GM12878 (cell line): ENCODE measurements at regions not wholly inside any gene's neighbourhood (a gene's known extent, or its start where the extent isn't known, plus 50 kb on each side); places are given as distances from the start of the nearest gene placed in this dataset.

ENCODE experiments used
- ATAC-seq: fragments of 200-7000 bp; cut with Tn5 transposase; 3 replicates; pipeline ENCODE4 v1.9.1; 2020; ENCODE audit warnings: mild to moderate bottlenecking, moderate library complexity
- BruUV-seq: library from RNA; stranded (reverse); fragments of 400-500 nt; replicated peaks from 2 replicates; lab custom pipeline; 2021; lab: Mats Ljungman, UMichigan
- CTCF ChIA-PET: fragments of 300-600 bp; sonication (Branson Sonifier 250); formaldehyde crosslinking; extraction: SDS; loops from one replicate; lab custom pipeline; 2021; ENCODE audit warnings: inconsistent platforms; lab: Yijun Ruan, JAX
- POLR2A ChIA-PET: fragments of 350-600 bp; formaldehyde crosslinking; extraction: SDS; loops from one replicate; lab custom pipeline; 2021; ENCODE audit warnings: inconsistent platforms; lab: Charles Lee
- RAD21 ChIA-PET: fragments of 300-600 bp; sonication (Branson Sonifier 250); formaldehyde crosslinking; loops from one replicate; lab custom pipeline; 2023; ENCODE audit warnings: antibody characterized with exemption; ENCODE audit not compliant: unreplicated experiment; lab: Charles Lee
- SMC1A ChIA-PET: fragments of 300-600 bp; sonication (Branson Sonifier 250); formaldehyde crosslinking; loops from one replicate; lab custom pipeline; 2023; ENCODE audit not compliant: unreplicated experiment, uncharacterized antibody; lab: Charles Lee
- DNase-seq: peaks from one replicate; pipeline ENCODE4 v3.0.0-alpha.2; 2011; ENCODE audit warnings: low read depth, low spot score
- FAIRE-seq: peaks from 3 replicates; lab custom pipeline; 2011; peaks lifted over from hg19 to GRCh38; lab: Jason Lieb, UNC
- H2AFZ ChIP-seq: 2 replicates; pipeline ENCODE4 v1.6.0; 2011; ENCODE audit warnings: low read depth, low read length, control low read depth; ENCODE audit not compliant: control insufficient read depth
- H3K27ac ChIP-seq: 2 replicates; pipeline ENCODE4 v1.5.1; 2011; ENCODE audit warnings: control low read depth; ENCODE audit not compliant: control insufficient read depth, insufficient read depth
- H3K27me3 ChIP-seq, 2 experiments: replicated peaks in 1 of 2; 2 replicates each; pipeline versions ENCODE4 v1.6.0 to v1.6.1; 2011; ENCODE audit warnings: low read length in 1 of 2; ENCODE audit not compliant: control insufficient read depth in 2 of 2, insufficient read depth in 2 of 2
- H3K36me3 ChIP-seq, 2 experiments: 2 replicates each; pipeline ENCODE4 v1.5.1; 2011; ENCODE audit warnings: low read length in 1 of 2; ENCODE audit not compliant: control insufficient read depth in 2 of 2, insufficient read depth in 2 of 2
- H3K4me1 ChIP-seq: 2 replicates; pipeline ENCODE4 v1.6.1; 2011; ENCODE audit warnings: mild to moderate bottlenecking, low read length, moderate library complexity, mixed read lengths; ENCODE audit not compliant: control insufficient read depth, insufficient read depth
- H3K4me2 ChIP-seq: 2 replicates; pipeline ENCODE4 v1.6.0; 2011; ENCODE audit warnings: control low read depth; ENCODE audit not compliant: control insufficient read depth, insufficient read depth
- H3K4me3 ChIP-seq: fragments of 200-600 bp; sonication (generic); 2 replicates; pipeline ENCODE4 v1.5.1; 2016
- H3K79me2 ChIP-seq: 2 replicates; pipeline ENCODE4 v1.6.0; 2011; ENCODE audit warnings: low read length; ENCODE audit not compliant: control insufficient read depth, insufficient read depth
- H3K9ac ChIP-seq: 2 replicates; pipeline ENCODE4 v1.8.0; 2011; ENCODE audit warnings: low read length, control low read depth, mixed read lengths; ENCODE audit not compliant: control insufficient read depth, insufficient read depth
- H3K9me3 ChIP-seq: replicated peaks from 3 replicates; pipeline ENCODE4 v1.5.1; 2011; ENCODE audit warnings: mild to moderate bottlenecking, low read length; ENCODE audit not compliant: control insufficient read depth, insufficient read depth
- H4K20me1 ChIP-seq: 2 replicates; pipeline ENCODE4 v1.6.0; 2011; ENCODE audit not compliant: control insufficient read depth, insufficient read depth
- CHD2 ChIP-seq: IDR thresholded peaks from 2 replicates; pipeline ENCODE4 v1.6.1; 2011; ENCODE audit warnings: low read depth, low read length, improper control_type of control experiment, borderline replicate concordance
- CREM ChIP-seq: IDR thresholded peaks from 2 replicates; pipeline ENCODE4 v1.6.1; 2014; ENCODE audit warnings: antibody characterized with exemption, low read depth
- DPF2 ChIP-seq: fragments of 450-650 bp; IDR thresholded peaks from 2 replicates; pipeline ENCODE4 v1.6.1; 2017; ENCODE audit warnings: mild to moderate bottlenecking
- GATAD2B ChIP-seq: fragments of 450-650 bp; conservative IDR thresholded peaks from 2 replicates; pipeline ENCODE4 v1.6.1; 2017; ENCODE audit warnings: low read depth, mild to moderate bottlenecking, moderate library complexity
- MLLT1 ChIP-seq: fragments of 450-650 bp; IDR thresholded peaks from 2 replicates; pipeline ENCODE4 v1.6.1; 2016; ENCODE audit warnings: mild to moderate bottlenecking
- MYC ChIP-seq: IDR thresholded peaks from 2 replicates; pipeline ENCODE4 v1.6.1; 2011; ENCODE audit warnings: mild to moderate bottlenecking, low read length, moderate library complexity, inconsistent platforms; ENCODE audit not compliant: insufficient read depth, insufficient replicate concordance, insufficient read length, severe bottlenecking
- NKRF ChIP-seq: fragments of 450-650 bp; conservative IDR thresholded peaks from 2 replicates; pipeline ENCODE4 v1.6.1; 2017; ENCODE audit warnings: mild to moderate bottlenecking, moderate library complexity
- STAT1 ChIP-seq: fragments of 450-650 bp; conservative IDR thresholded peaks from 2 replicates; pipeline ENCODE4 v1.6.1; 2014; ENCODE audit warnings: antibody characterized with exemption, mild to moderate bottlenecking
- SUZ12 ChIP-seq: fragments of 200-600 bp; sonication (generic); IDR thresholded peaks from one replicate; pipeline ENCODE4 v1.6.1; 2018; ENCODE audit warnings: antibody characterized with exemption, mild to moderate bottlenecking; ENCODE audit not compliant: unreplicated experiment
- ZNF622 ChIP-seq: fragments of 450-650 bp; IDR thresholded peaks from 2 replicates; pipeline ENCODE4 v1.6.1; 2017; ENCODE audit warnings: mild to moderate bottlenecking, inconsistent platforms
- WGBS: methylation state at CpG from one replicate; pipeline ENCODE4 v1.1.6; 2016; ENCODE audit warnings: low lambda C conversion rate; ENCODE audit not compliant: insufficient replicate concordance, insufficient coverage; ENCODE audit errors: missing lambda C conversion rate; 5-methylcytosine and 5-hydroxymethylcytosine counted together
- in situ Hi-C: fragments of 300-500 bp; cut with MboI; formaldehyde crosslinking; loops from 9 replicates; pipeline ENCODE4 v1.14.3; 2018; ENCODE audit warnings: mixed read lengths
- intact Hi-C: fragments of 100-400 bp; cut with micrococcal nuclease; formaldehyde crosslinking; loops from one replicate; pipeline ENCODE4 v1.14.2; 2022; ENCODE audit not compliant: unreplicated experiment

DNA sequence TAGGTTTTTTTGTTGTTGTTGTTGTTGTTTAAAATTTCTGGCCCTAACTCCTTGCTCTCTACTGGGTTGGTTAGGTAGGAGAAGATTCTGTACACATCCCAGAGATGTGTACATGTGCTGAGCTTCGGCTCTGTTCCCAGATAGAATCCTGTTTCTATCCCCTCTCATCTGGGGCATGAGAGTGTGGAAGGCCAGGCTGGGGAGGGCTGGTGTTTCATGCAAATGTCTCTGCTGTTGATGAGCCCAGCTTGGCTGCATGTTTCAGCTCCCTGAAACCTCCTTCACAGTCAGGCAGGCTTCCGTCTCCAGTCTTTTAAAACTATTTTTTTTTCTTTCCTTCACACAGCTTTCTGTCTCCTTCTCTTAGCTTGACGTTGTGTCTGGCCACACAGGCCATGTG is 526.9 kb upstream of the KLF4 start:
- Histone ChIP-seq H3K27me3 (no peaks in the 10 kb centered on the region), H3K4me2 (no peak overlapping the region), H3K4me3 (no peak overlapping the region), H3K9ac (no peak overlapping the region), H3K79me2 (no peaks in the 10 kb centered on the region), H4K20me1 (no peaks in the 10 kb centered on the region), H3K9me3 (no peaks in the 10 kb centered on the region), H3K4me1 (no peaks in the 10 kb centered on the region), H2AFZ (no peak overlapping the region), H3K27ac (no peak overlapping the region), H3K36me3 (no peaks in the 10 kb centered on the region)
- in situ Hi-C loops (no loop called here), intact Hi-C loops (no loop called here)
- no peak for FAIRE-seq
- no peak for ATAC-seq
- RAD21 ChIA-PET, result no interaction called here
- 50% methylated on average over 3 of the region's 3 CpGs for WGBS
- SMC1A ChIA-PET, result no interaction called here
- CTCF ChIA-PET, result no interaction called here
- no peak for TF ChIP-seq DPF2
- no peak for TF ChIP-seq STAT1
- TF ChIP-seq CHD2, result no peak
- POLR2A ChIA-PET, result interaction anchor here (0.5 kb wide), 1 partner anchor 466 kb away, joined by 4 read pairs; no protein-coding TSS in a partner anchor
- DNase-seq, result no peak
- BruUV-seq, result no TSS peak

DNA sequence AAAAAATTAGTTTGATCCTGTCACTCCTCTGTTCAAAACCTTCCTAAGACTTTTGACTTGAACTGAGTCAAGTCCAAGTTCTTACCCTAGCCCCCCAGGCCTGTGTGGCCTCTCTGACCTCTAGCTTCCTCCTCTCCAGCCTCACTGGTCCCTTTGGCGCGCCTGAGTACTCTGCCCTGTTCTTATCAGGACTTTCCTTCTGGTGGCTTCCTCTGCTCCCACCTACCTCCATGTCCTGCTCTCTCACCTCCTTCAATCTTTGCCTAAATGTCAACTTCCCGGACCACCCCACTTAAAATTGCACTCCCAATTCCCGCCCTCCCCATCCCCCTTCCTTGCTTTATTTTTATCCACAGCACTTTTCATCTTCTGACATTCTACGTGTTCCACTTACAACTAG is 526.1 kb upstream of the KLF4 start:
- Histone ChIP-seq H3K4me2 (no peak overlapping the region), H3K27me3 (no peaks in the 10 kb centered on the region), H3K36me3 (no peaks in the 10 kb centered on the region), H2AFZ (no peak overlapping the region), H3K27ac (no peak overlapping the region), H3K4me3 (no peak overlapping the region), H4K20me1 (no peaks in the 10 kb centered on the region), H3K79me2 (no peaks in the 10 kb centered on the region), H3K9ac (no peak overlapping the region), H3K9me3 (no peaks in the 10 kb centered on the region), H3K4me1 (no peaks in the 10 kb centered on the region)
- ATAC-seq, result no peak
- no peak for FAIRE-seq
- BruUV-seq, result no TSS peak
- ChIA-PET POLR2A (no interaction called here), RAD21 (no interaction called here), CTCF (no interaction called here), SMC1A (no interaction called here)
- in situ Hi-C loops, result no loop called here
- 57% methylated on average over 5 of the region's 5 CpGs for WGBS
- no peak for DNase-seq
- no peak for TF ChIP-seq DPF2
- no peak for TF ChIP-seq CREM
- no peak for TF ChIP-seq ZNF622
- TF ChIP-seq NKRF, result no peak
- TF ChIP-seq MYC, result no peak
- TF ChIP-seq SUZ12, result no peak
- TF ChIP-seq GATAD2B, result no peak
- no peak for TF ChIP-seq MLLT1
- intact Hi-C loops, result no loop called here
